Femur (tissue), 1 donor: ENCODE measurements at regions not wholly inside any gene's neighbourhood (a gene's known extent, or its start where the extent isn't known, plus 50 kb on each side); places are given as distances from the start of the nearest gene placed in this dataset.

ENCODE experiments used
- DNase-seq: peaks from one replicate; pipeline ENCODE4 v3.0.0-alpha.2; 2017

DNA sequence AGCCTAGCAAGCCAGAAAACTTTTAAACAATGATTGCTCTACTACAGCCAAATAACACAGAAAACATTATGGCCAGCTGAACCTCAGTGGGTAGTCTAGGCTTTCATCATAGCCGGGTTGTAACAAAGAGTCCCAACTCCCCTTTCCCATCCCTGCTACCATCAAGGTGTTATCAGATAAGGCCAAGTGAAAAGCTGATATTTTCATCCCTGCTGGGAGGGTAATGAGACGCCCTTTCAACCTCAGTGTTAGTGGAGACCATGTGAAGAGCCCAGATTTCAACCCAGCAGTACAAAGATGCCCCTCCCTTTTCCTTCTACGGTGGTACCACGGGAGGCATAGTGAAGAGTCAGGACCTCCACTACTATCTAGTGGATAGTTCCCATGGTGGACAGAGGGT lies 433.7 kb downstream of the GPM6A start:
- DNase-seq: no peak

GRCh38 chr4:175380841-175381240 lies 431.2 kb downstream of the GPM6A start:
- DNase-seq: no peak

DNA sequence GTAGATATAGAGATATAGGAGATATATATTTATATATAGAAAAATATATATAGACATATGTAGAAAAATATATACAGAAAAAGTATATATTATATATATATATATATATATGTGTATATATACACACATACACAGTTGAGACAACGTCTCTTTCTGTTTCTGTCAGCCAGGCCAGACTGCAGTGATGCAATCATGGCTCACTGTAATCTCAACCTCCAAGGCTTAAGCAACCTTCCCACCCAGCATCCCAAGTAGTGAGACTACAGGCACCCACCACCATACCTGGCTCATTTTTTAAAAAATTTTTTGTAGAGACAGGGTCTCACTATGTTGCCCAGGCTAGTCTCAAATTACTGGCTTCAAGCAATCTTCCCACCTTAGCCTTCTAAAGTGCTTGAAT lies 426.3 kb downstream of the GPM6A start:
- DNase-seq: no peak

DNA sequence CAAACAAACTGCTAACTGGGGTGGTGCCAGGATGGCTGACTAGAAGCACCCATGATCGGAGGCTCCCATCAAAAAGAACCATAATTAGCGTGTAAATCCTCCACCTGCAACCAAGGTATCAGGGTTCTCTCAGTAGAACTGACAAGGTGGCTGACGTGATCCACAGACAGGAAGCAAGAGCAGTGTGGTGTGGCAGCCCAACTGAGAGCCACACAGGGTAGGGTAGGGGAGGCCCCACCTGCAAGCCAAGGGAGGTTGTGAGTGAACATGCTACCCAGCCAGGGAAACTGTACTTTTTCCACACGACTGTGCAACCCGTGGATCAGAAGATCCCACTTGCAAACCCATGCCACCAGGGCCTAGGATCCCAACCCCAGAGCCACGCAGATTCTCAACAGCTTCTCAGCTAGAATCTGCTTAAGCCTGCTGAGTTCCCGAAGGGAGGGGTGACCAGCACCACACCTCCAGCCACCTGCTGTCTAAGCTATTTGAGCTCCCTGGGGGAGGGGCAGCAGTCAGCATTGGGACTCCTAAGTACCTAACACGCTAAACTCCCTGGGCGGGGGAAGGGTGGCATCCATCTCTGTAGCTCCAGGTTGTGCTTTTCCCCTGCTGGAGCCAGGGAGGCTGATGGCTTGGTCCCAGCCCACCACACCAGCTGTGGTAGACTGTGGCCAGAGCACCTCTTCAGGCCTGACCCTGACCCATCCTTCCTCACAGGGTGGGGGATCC lies 425.1 kb downstream of the GPM6A start:
- DNase-seq: no peak

- no peak for DNase-seq
Observed at GRCh38 chr4:175394208-175394607, 417.9 kb downstream of the GPM6A start.

DNA sequence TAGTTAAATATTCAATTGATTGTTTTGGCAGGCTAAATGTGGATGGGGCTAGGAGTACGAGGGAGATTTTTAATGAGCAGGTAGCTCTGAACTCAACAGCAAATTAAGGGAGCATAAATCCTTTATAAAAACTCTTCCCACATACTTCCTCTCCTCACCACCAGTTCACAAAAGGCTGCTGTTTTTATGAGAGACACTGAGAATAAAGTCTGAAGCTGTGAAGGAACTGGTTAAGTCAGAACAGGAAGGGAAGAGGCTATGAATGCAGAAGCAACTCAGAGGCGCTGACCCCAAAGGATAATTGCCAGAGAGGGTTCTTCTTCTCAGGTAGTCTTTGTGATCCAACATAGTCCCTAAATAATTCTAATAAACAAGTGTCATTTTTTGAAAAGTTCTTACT lies 406.1 kb downstream of the GPM6A start:
- DNase-seq: no peak

DNA sequence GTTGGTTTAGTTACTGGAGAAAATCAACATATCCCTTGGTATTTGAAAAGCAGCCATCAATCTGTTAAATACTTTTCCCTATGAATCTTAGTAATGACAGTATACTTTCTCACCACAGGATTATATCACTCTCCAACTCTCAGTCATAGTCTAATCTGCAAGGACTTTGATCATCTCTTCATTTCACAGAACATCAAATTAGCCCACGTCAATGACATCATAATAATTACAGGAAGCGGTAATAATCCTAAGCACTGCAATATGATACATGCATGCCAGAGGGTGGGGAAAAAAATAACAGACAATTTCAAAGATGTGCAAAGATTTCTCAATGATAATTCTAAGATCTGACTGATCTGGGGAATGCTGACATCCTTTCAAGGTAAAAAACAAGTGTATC lies 404.1 kb downstream of the GPM6A start:
- no peak for DNase-seq

DNA sequence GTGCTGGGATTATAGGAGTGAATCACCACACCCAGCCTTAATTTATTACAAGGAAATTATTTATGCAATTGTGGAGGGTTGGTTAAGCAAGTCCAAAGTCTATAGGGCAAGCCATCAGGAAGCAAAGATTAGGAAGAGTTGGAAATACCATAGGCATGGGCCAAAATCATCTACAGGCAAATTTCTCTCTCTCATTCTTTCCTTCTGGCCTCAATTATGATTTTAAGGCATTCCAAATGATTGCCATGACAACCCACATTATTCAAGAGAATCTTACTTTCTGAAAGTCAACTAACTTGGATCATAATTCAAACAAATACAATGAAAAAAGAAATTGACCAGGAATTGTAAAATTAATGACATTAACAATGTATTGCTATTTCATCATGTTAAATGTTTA lies 400.8 kb downstream of the GPM6A start:
- no peak for DNase-seq

GRCh38 chr4:175412161-175412560 lies 399.9 kb downstream of the GPM6A start:
- DNase-seq: no peak

DNA sequence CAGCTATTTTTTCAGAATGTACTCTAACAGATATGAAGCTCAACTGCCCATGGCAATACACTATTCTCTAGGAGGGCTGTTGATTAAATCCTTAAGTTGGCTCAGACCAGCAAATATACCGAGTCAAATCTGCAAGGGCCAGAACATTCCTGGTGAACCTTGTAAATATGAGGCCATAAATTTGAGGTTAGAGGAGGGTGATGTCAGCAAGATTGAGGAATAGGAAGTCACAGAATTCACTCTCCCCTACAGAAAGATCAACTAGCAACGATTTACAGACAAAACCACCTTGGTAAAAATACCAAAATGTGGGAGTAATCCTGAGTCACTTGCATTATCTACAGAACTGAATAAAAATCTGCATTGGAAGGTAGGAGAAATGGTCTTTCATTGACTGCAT lies 399.3 kb downstream of the GPM6A start:
- DNase-seq: no peak

DNA sequence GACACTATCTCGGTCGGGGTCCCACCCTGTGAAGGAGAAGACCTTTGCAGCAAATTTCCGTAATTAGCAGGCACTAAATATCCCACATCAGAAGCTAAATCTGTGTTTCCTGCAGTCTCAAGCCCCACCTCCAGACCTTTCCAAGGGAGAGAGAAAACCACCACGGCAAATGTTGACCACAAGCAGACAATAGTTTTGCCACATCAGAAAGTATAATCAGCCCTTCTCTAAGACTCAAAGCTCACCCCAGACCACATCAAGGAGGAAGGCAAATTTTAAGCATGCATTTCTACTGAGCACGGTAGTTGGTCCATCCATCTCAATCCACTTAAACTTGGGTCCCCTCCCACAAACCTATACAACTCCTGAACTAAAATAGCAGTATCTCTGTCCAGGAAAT lies 398.5 kb downstream of the GPM6A start:
- DNase-seq: peak; percentile 38

DNA sequence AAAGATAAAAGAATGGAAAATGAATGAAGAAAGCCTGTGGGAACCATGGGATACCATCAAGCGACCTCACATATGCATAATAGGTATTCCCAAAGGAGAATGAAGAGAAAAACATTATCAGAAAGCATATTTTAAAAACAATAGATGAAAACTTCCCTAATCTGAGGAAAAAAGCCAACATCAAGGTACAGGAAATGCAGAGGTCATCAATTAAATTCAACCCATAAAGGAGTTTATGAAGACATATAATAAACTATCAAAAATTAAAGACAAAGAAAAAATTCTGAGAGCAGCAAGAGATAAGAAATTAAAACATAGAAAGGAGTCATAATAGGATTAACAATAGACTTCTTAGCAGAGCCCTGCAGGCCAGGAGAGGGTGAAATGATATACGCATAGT lies 397.5 kb downstream of the GPM6A start:
- DNase-seq: no peak

GRCh38 chr4:175418516-175418915 lies 393.5 kb downstream of the GPM6A start:
- DNase-seq: no peak

DNA sequence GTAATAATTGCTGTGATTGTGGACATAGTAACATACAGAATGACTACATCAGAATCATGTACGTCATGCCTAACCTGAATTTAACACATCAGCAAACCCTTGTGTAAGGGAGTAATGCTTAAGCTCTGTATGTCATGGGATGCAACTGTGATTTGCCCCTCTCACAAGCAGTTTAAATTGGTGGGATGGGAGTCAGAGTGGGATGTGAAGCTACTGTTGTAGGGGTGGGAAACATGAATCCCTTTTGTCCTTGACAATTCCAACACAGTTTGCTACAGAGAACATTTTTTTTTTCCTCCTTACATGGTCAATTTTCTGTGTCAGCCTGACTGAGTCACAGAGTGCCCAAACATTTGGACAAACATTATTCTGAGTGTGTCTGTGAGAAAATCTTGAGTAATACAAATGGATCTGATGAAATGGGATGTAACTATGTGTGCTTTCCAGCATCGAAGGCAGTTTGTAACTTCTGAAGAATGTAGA lies 392.8 kb downstream of the GPM6A start:
- no peak for DNase-seq

DNA sequence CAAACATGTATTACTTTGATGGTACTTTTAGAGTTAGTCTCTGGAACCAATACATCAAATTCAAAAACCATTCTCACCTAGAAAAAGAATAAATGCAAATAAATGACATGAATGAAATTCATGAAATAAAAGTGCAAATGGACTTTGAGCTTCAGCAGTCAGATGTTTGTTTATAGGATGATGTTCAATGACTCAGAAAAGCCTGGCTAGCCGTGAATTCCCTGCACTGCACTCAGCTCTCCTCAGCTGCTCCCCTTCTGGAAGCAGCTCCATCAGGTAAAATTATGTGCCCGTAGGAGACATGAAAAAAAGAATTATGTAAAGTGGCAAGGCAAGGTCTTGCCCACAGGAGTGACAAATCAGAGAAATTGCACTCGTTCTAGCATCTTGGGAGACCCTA lies 390.6 kb downstream of the GPM6A start:
- DNase-seq: no peak

- DNase-seq: no peak
Observed at GRCh38 chr4:175422331-175422730, 389.7 kb downstream of the GPM6A start.

GRCh38 chr4:175424111-175424510 lies 388.0 kb downstream of the GPM6A start:
- DNase-seq: no peak

DNA sequence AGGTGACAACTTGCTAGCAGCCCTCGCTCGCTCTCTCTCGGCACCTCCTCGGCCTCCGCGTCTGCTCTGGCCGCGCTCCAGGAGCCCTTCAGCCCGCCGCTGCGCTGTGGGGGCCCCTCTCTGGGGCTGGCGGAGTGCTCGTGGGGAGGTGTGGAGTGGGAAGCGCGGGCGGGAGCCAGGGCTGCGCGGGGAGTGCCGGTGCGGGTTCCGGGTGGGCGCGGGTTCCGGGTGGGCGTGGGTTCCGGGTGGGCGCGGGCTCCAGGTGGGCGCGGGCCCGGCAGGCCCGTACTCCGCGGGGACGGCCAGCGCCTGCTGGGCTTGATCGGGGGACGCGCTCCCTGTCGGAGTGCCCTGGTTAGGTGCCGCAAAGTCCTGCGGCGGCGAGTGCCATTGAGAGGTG lies 384.3 kb downstream of the GPM6A start:
- no peak for DNase-seq

- DNase-seq: no peak
Observed at GRCh38 chr4:175431694-175432093, 380.4 kb downstream of the GPM6A start.

- peak; percentile 32 for DNase-seq
Observed at GRCh38 chr4:175435381-175435783, 376.7 kb downstream of the GPM6A start.

DNA sequence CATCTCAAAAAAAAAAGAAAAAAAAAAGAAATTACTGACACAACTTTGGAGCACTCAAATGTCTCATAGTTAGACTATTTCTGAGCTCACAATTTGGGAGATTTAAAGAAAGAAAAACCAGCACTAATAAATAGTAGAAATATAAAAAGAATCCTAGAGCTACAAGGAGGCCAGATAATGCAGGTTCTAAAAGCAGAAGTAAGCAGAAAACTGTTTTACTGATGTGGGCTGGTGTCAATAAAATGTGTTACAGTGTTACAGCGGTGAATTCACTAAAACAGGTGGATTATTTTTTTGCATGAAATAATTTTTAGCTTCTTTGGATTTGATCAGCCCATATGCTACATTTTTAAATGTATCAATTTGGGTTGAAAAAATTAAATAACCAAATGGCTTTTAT lies 375.9 kb downstream of the GPM6A start:
- DNase-seq: no peak

DNA sequence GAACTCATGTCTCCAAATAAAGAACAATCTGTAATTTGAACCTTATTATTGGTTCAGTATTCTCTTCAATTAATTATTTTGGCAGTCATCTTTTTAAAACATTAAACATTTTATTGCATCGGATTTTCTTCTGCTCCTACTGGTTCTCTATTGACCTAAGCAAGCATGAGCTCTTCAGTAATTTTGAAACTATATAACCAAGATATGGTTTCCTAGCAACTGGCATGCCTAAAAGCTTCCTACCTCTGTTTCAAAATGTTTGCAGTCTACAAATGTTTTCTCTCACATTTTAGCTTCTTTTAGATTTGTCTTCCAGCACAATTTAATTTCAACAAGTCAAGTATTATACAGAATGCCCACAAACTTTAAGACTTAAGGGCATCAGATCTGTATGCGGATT lies 371.3 kb downstream of the GPM6A start:
- DNase-seq: no peak

GRCh38 chr4:175441256-175441655 lies 370.8 kb downstream of the GPM6A start:
- no peak for DNase-seq

DNA sequence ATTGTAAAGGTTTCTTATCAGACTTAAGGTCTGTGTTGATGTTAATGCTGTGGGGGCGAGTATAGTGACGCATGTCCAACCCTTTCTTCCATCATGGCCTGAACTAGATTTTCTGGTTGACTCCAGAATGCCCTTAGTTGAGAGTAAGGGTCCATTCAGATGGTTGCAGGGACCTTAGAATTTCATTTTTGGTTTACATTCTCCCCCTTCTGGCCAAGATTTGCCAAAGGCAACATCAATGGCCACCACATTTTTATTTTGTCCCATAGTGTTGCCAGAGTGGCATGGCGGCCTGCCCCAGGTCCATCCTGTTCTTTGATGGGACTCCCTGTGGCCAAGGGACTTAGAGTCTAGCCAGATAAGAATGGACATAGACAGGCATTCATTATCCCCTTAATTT lies 368.5 kb downstream of the GPM6A start:
- DNase-seq: no peak

DNA sequence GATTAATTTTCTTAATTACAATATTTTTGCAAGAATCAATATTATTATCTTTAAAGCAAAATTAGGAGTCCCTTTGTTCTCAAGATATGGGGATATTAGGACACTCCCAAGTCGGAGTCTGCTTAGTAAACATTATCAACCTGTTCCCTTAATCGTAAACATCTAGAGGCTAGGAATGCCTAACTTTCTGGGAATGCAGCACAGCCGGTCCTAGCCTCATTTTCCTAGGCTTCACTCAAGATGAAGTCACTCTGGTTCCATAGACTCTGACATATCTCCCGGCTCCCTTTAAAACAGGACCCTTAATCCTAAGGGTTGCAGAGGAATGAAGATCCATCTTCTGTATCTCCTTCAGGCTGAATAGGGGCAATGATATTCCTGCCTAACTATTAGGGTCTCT lies 367.6 kb downstream of the GPM6A start:
- no peak for DNase-seq
